ENCODE measurements at regions not wholly inside any gene's neighbourhood (a gene's known extent, or its start where the extent isn't known, plus 50 kb on each side); places are given as distances from the start of the nearest gene placed in this dataset.

DNA sequence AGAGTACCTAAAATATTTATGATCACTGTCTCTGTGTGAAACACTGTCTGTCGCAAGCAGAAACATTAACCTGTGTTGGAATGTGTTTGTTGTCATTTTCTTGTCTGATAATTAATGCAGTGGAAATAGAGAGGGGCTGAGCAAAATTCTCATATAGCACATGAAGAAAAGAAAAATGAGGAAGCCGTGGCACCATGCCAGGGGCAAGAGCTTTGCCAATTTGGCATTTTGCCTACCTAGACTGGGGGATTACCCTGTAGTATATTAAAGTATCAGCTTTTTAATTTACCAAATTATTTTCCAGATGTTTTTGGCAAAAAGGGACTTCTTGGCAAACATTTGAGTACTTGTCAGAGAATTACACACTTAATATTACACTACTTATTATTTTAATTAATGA is 1326.6 kb upstream of the GOT2 start:
- TF ChIP-seq, protein P1, sequence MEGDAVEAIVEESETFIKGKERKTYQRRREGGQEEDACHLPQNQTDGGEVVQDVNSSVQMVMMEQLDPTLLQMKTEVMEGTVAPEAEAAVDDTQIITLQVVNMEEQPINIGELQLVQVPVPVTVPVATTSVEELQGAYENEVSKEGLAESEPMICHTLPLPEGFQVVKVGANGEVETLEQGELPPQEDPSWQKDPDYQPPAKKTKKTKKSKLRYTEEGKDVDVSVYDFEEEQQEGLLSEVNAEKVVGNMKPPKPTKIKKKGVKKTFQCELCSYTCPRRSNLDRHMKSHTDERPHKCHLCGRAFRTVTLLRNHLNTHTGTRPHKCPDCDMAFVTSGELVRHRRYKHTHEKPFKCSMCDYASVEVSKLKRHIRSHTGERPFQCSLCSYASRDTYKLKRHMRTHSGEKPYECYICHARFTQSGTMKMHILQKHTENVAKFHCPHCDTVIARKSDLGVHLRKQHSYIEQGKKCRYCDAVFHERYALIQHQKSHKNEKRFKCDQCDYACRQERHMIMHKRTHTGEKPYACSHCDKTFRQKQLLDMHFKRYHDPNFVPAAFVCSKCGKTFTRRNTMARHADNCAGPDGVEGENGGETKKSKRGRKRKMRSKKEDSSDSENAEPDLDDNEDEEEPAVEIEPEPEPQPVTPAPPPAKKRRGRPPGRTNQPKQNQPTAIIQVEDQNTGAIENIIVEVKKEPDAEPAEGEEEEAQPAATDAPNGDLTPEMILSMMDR (IDR thresholded peaks at IDR 0.05) = no peak
- TF ChIP-seq SIN3A (IDR thresholded peaks at IDR 0.05; ENCODE audit: borderline replicate concordance, insufficient read depth, low read depth, low read length) (no peak), POLR2AphosphoS5 (IDR thresholded peaks at IDR 0.05; ENCODE audit: low read depth, low read length) (no peak)

Measured in Panc1 (cell line).